IMR-90 (cell line): ENCODE measurements at regions not wholly inside any gene's neighbourhood (a gene's known extent, or its start where the extent isn't known, plus 50 kb on each side); places are given as distances from the start of the nearest gene placed in this dataset.

Source experiments
- ATAC-seq: fragments of 200-7000 bp; cut with Tn5 transposase; 2 replicates; pipeline ENCODE4 v1.9.1; 2020; ENCODE audit warnings: low read depth, mild to moderate bottlenecking, moderate library complexity
- BruUV-seq: library from RNA; stranded (reverse); fragments of 400-500 nt; replicated peaks from 2 replicates; lab custom pipeline; 2021; lab: Mats Ljungman, UMichigan
- CTCF ChIA-PET: fragments of 300-600 bp; formaldehyde crosslinking; extraction: SDS; loops from one replicate; lab custom pipeline; 2021; ENCODE audit warnings: antibody characterized with exemption; lab: Yijun Ruan, JAX
- POLR2A ChIA-PET: fragments of 300-600 bp; sonication (Branson Sonifier 250); formaldehyde crosslinking; loops from one replicate; lab custom pipeline; 2022; ENCODE audit warnings: antibody characterized with exemption; ENCODE audit not compliant: unreplicated experiment; lab: Charles Lee
- DNase-seq: peaks from one replicate; pipeline ENCODE4 v3.0.0; 2013
- H2AFZ ChIP-seq: replicated peaks from 2 replicates; pipeline ENCODE3; 2013; ENCODE audit warnings: low read length, mild to moderate bottlenecking; ENCODE audit not compliant: poor library complexity
- H2AK5ac ChIP-seq: 2 replicates; pipeline ENCODE4 v1.6.1; 2013; ENCODE audit warnings: low read depth, low read length, inconsistent platforms
- H2AK9ac ChIP-seq: replicated peaks from 2 replicates; pipeline ENCODE3; 2013; ENCODE audit warnings: mild to moderate bottlenecking, low read depth, low read length, moderate library complexity; ENCODE audit not compliant: poor library complexity
- H2BK120ac ChIP-seq: 2 replicates; pipeline ENCODE4 v1.6.1; 2013; ENCODE audit warnings: low read depth, low read length, inconsistent platforms
- H2BK15ac ChIP-seq: 3 replicates; pipeline ENCODE4 v1.6.1; 2013; ENCODE audit warnings: low read depth, low read length, inconsistent platforms
- H2BK20ac ChIP-seq: 2 replicates; pipeline ENCODE4 v1.6.1; 2013; ENCODE audit warnings: low read depth, mild to moderate bottlenecking, inconsistent platforms, low read length, moderate library complexity
- H2BK5ac ChIP-seq: 2 replicates; pipeline ENCODE4 v1.6.1; 2013; ENCODE audit warnings: mild to moderate bottlenecking, low read depth, low read length, inconsistent platforms; ENCODE audit not compliant: poor library complexity, severe bottlenecking
- H3K14ac ChIP-seq: replicated peaks from 2 replicates; pipeline ENCODE4 v1.6.1; 2013; ENCODE audit warnings: low read depth, low read length, inconsistent platforms
- H3K18ac ChIP-seq: 2 replicates; pipeline ENCODE4 v1.6.1; 2013; ENCODE audit warnings: low read depth, low read length, control low read depth
- H3K23ac ChIP-seq: 2 replicates; pipeline ENCODE4 v1.6.1; 2013; ENCODE audit warnings: low read depth, low read length, inconsistent platforms
- H3K27ac ChIP-seq: 2 replicates; pipeline ENCODE4 v1.5.1; 2013; ENCODE audit warnings: mild to moderate bottlenecking, control low read depth, low read length; ENCODE audit not compliant: insufficient read depth
- H3K27me3 ChIP-seq: 2 replicates; pipeline ENCODE4 v1.6.1; 2013; ENCODE audit warnings: low read length; ENCODE audit not compliant: control insufficient read depth, insufficient read depth
- H3K36me3 ChIP-seq: 2 replicates; pipeline ENCODE4 v1.6.1; 2013; ENCODE audit warnings: low read length, mixed read lengths; ENCODE audit not compliant: control insufficient read depth, insufficient read depth
- H3K4ac ChIP-seq: 2 replicates; pipeline ENCODE4 v1.6.1; 2013; ENCODE audit warnings: low read depth, low read length, inconsistent platforms
- H3K4me1 ChIP-seq: 2 replicates; pipeline ENCODE4 v1.6.1; 2013; ENCODE audit warnings: low read length, mixed read lengths; ENCODE audit not compliant: control insufficient read depth, insufficient read depth
- H3K4me2 ChIP-seq: 2 replicates; pipeline ENCODE4 v1.6.1; 2013; ENCODE audit warnings: low read depth, mild to moderate bottlenecking, control low read depth, low read length, moderate library complexity
- H3K4me3 ChIP-seq: 2 replicates; pipeline ENCODE4 v1.5.1; 2013; ENCODE audit warnings: low read depth, mild to moderate bottlenecking, control low read depth, low read length, moderate library complexity; ENCODE audit not compliant: insufficient read depth
- H3K56ac ChIP-seq: 2 replicates; pipeline ENCODE4 v1.6.1; 2013; ENCODE audit warnings: low read length, inconsistent platforms; ENCODE audit not compliant: insufficient read depth; ENCODE audit errors: extremely low read depth
- H3K79me1 ChIP-seq, 2 experiments: 2 replicates each; pipeline ENCODE4 v1.6.1; 2013; ENCODE audit warnings: low read length in 2 of 2, inconsistent platforms in 1 of 2, low read depth in 1 of 2
- H3K9ac ChIP-seq: 2 replicates; pipeline ENCODE4 v1.6.1; 2013; ENCODE audit warnings: low read depth, low read length, control low read depth
- H3K9me1 ChIP-seq: 2 replicates; pipeline ENCODE4 v1.6.1; 2013; ENCODE audit warnings: low read length, inconsistent platforms; ENCODE audit not compliant: insufficient read depth
- H3K9me3 ChIP-seq: 2 replicates; pipeline ENCODE4 v1.6.1; 2013; ENCODE audit warnings: low read length; ENCODE audit not compliant: control insufficient read depth, insufficient read depth
- H4K20me1 ChIP-seq: 2 replicates; pipeline ENCODE4 v1.6.1; 2013; ENCODE audit warnings: low read length, inconsistent platforms; ENCODE audit not compliant: insufficient read depth
- H4K5ac ChIP-seq: 2 replicates; pipeline ENCODE4 v1.6.1; 2013; ENCODE audit warnings: mild to moderate bottlenecking, low read depth, low read length, control low read depth
- H4K8ac ChIP-seq, 2 experiments: 2 replicates each; pipeline ENCODE4 v1.6.1; 2013; ENCODE audit warnings: low read depth in 2 of 2, low read length in 2 of 2, control low read depth in 1 of 2, inconsistent platforms in 1 of 2
- H4K91ac ChIP-seq: 2 replicates; pipeline ENCODE4 v1.6.1; 2013; ENCODE audit warnings: low read depth, low read length, inconsistent platforms; ENCODE audit not compliant: insufficient read depth
- BHLHE40 ChIP-seq: fragments of 150-350 bp; IDR thresholded peaks from 2 replicates; pipeline ENCODE4 v1.6.1; 2016; ENCODE audit warnings: mild to moderate bottlenecking, low read depth, low read length
- CHD1 ChIP-seq: IDR thresholded peaks from 2 replicates; pipeline ENCODE4 v1.6.1; 2012; ENCODE audit warnings: low read depth, low read length, improper control_type of control experiment
- FOS ChIP-seq: fragments of 150-350 bp; IDR thresholded peaks from 2 replicates; pipeline ENCODE4 v1.6.1; 2016; ENCODE audit warnings: low read depth, low read length
- MAFK ChIP-seq: IDR thresholded peaks from 2 replicates; pipeline ENCODE4 v1.6.1; 2012; ENCODE audit warnings: low read depth, low read length, improper control_type of control experiment
- MAZ ChIP-seq: IDR thresholded peaks from 2 replicates; pipeline ENCODE4 v1.6.1; 2012; ENCODE audit warnings: low read depth, mild to moderate bottlenecking, low read length, improper control_type of control experiment, moderate library complexity, borderline replicate concordance
- MXI1 ChIP-seq: IDR thresholded peaks from 2 replicates; pipeline ENCODE4 v1.6.1; 2012; ENCODE audit warnings: low read depth, mild to moderate bottlenecking, low read length, moderate library complexity, borderline replicate concordance
- NFE2L2 ChIP-seq: fragments of 150-350 bp; IDR thresholded peaks from 2 replicates; pipeline ENCODE4 v1.6.1; 2016; ENCODE audit warnings: low read depth, mild to moderate bottlenecking, low read length
- POLR2A ChIP-seq: IDR thresholded peaks from 2 replicates; pipeline ENCODE4 v1.6.1; 2012; ENCODE audit warnings: mild to moderate bottlenecking, low read depth, low read length
- RAD21 ChIP-seq: IDR thresholded peaks from 2 replicates; pipeline ENCODE4 v1.6.1; 2012; ENCODE audit warnings: low read length, improper control_type of control experiment
- RCOR1 ChIP-seq: IDR thresholded peaks from 2 replicates; pipeline ENCODE4 v1.6.1; 2012; ENCODE audit warnings: mild to moderate bottlenecking, low read length, improper control_type of control experiment; ENCODE audit not compliant: insufficient replicate concordance
- RFX5 ChIP-seq: IDR thresholded peaks from 2 replicates; pipeline ENCODE4 v1.8.0; 2012; ENCODE audit warnings: low read depth, mild to moderate bottlenecking, low read length, moderate library complexity
- SMC3 ChIP-seq: fragments of 150-350 bp; IDR thresholded peaks from 2 replicates; pipeline ENCODE4 v1.6.1; 2016; ENCODE audit warnings: low read depth, mild to moderate bottlenecking, antibody characterized with exemption, low read length, moderate library complexity
- WGBS, 2 experiments: methylation state at CpG; one replicate each; pipeline versions ENCODE4 v1.1.5 to v1.1.7; 2013; ENCODE audit warnings: missing lambda C conversion rate in 2 of 2; ENCODE audit not compliant: insufficient read length in 1 of 2; ENCODE audit errors: extremely low coverage in 2 of 2; 5-methylcytosine and 5-hydroxymethylcytosine counted together
- dilution Hi-C: fragments of 300-500 bp; cut with HindIII; formaldehyde crosslinking; loops from one replicate; pipeline ENCODE4 v1.14.3; 2018; ENCODE audit warnings: low sequenced_read_pairs; ENCODE audit not compliant: unreplicated experiment
- in situ Hi-C: fragments of 300-500 bp; cut with MboI; formaldehyde crosslinking; loops from 3 replicates; pipeline ENCODE4 v1.14.3; 2019; ENCODE audit warnings: low sequenced_read_pairs, inconsistent platforms, mixed read lengths
- intact Hi-C: fragments of 100-400 bp; cut with micrococcal nuclease; formaldehyde crosslinking; loops from 2 replicates; pipeline ENCODE4 v1.10.0; 2022
- TF ChIP-seq, protein P1 (sequence below): fragments of 150-350 bp; IDR thresholded peaks from 2 replicates; pipeline ENCODE4 v1.6.1; 2017; ENCODE audit warnings: mild to moderate bottlenecking, antibody characterized with exemption, low read length, low read depth
- TF ChIP-seq, protein P2 (sequence below): fragments of 150-350 bp; IDR thresholded peaks from 2 replicates; pipeline ENCODE4 v1.6.1; 2016; ENCODE audit warnings: low read depth, mild to moderate bottlenecking, low read length, moderate library complexity, borderline replicate concordance
- TF ChIP-seq, protein P3 (sequence below): conservative IDR thresholded peaks from 2 replicates; pipeline ENCODE4 v1.5.1; 2012; ENCODE audit warnings: mild to moderate bottlenecking, low read depth, low read length, improper control_type of control experiment

GRCh38 chr19:28706693-28707092 is 506.3 kb downstream of the UQCRFS1 start:
- intact Hi-C loops = loop anchor here (5.0 kb wide), 2 partner anchors 239 to 739 kb away; no protein-coding TSS in a partner anchor
- Histone ChIP-seq H2BK5ac (no peak overlapping the region), H3K18ac (no peak overlapping the region), H3K9me3 (no peaks in the 10 kb centered on the region), H2BK20ac (no peak overlapping the region), H3K4me2 (no peak overlapping the region), H3K27me3 (no peaks in the 10 kb centered on the region), H2BK120ac (no peak overlapping the region), H3K4ac (no peak overlapping the region), H2BK15ac (no peak overlapping the region), H3K4me3 (no peak overlapping the region), H3K56ac (no peak overlapping the region), H3K9ac (no peak overlapping the region), H3K14ac (no peak overlapping the region), H3K36me3 (no peaks in the 10 kb centered on the region), H2AK9ac (no peak overlapping the region), H3K23ac (no peak overlapping the region), H4K91ac (no peak overlapping the region), H3K79me1 (no peaks in the 10 kb centered on the region), H3K4me1 (no peaks in the 10 kb centered on the region), H3K9me1 (no peaks in the 10 kb centered on the region), H3K27ac (no peak overlapping the region), H2AK5ac (no peak overlapping the region), H4K5ac (no peak overlapping the region), H2AFZ (no peak overlapping the region), H4K8ac (no peak overlapping the region), H4K20me1 (no peaks in the 10 kb centered on the region)
- in situ Hi-C loops = loop anchor here (5.0 to 25.0 kb wide), 2 partner anchors 239 to 744 kb away; no protein-coding TSS in a partner anchor
- dilution Hi-C loops = no loop called here
- DNase-seq (no peak), ATAC-seq (no peak)
- POLR2A ChIA-PET = no interaction called here
- TF ChIP-seq MAZ (no peak), NFE2L2 (no peak), MAFK (no peak), FOS (no peak), POLR2A (no peak), RAD21 (no peak), CHD1 (no peak), SMC3 (no peak), MXI1 (no peak), BHLHE40 (no peak), RFX5 (no peak), RCOR1 (no peak)
- TF ChIP-seq, protein P1, sequence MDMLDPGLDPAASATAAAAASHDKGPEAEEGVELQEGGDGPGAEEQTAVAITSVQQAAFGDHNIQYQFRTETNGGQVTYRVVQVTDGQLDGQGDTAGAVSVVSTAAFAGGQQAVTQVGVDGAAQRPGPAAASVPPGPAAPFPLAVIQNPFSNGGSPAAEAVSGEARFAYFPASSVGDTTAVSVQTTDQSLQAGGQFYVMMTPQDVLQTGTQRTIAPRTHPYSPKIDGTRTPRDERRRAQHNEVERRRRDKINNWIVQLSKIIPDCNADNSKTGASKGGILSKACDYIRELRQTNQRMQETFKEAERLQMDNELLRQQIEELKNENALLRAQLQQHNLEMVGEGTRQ = no peak
- TF ChIP-seq, protein P2, sequence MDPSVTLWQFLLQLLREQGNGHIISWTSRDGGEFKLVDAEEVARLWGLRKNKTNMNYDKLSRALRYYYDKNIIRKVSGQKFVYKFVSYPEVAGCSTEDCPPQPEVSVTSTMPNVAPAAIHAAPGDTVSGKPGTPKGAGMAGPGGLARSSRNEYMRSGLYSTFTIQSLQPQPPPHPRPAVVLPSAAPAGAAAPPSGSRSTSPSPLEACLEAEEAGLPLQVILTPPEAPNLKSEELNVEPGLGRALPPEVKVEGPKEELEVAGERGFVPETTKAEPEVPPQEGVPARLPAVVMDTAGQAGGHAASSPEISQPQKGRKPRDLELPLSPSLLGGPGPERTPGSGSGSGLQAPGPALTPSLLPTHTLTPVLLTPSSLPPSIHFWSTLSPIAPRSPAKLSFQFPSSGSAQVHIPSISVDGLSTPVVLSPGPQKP = no peak
- TF ChIP-seq, protein P3, sequence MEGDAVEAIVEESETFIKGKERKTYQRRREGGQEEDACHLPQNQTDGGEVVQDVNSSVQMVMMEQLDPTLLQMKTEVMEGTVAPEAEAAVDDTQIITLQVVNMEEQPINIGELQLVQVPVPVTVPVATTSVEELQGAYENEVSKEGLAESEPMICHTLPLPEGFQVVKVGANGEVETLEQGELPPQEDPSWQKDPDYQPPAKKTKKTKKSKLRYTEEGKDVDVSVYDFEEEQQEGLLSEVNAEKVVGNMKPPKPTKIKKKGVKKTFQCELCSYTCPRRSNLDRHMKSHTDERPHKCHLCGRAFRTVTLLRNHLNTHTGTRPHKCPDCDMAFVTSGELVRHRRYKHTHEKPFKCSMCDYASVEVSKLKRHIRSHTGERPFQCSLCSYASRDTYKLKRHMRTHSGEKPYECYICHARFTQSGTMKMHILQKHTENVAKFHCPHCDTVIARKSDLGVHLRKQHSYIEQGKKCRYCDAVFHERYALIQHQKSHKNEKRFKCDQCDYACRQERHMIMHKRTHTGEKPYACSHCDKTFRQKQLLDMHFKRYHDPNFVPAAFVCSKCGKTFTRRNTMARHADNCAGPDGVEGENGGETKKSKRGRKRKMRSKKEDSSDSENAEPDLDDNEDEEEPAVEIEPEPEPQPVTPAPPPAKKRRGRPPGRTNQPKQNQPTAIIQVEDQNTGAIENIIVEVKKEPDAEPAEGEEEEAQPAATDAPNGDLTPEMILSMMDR = no peak
- WGBS, 2 experiments = no CpG with 5 or more reads among the region's 2 CpGs
- CTCF ChIA-PET = no interaction called here
- BruUV-seq = no TSS peak
